ENCODE measurements at regions not wholly inside any gene's neighbourhood (a gene's known extent, or its start where the extent isn't known, plus 50 kb on each side); places are given as distances from the start of the nearest gene placed in this dataset.

DNA sequence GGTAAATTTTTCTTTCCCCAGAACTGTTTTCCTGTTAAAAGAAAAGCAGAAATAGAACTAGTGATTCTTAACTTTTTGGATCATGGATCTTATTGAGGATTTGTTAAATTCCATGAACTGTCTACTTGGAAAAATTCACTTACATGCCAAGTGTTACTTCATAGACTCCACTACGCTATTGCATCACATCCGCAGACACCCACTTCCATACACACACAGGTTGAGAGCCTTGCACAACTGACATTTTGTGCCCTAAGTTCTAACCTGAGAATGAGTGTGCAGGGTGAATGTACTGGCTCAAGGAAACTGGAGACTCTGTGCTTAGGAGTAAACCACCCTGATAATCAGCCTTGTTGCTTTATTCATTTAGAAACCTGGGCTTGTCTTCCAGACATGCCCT is 250.5 kb upstream of the EDA2R start:
- ATAC-seq (no peak), DNase-seq (no peak)
- Mint-ChIP-seq H3K4me3 (no peak overlapping the region), H3K9me3 (no peaks in the 10 kb centered on the region), H3K27me3 (no peaks in the 10 kb centered on the region), H3K27ac (no peak overlapping the region), H3K4me1 (ENCODE audit: low read depth) (no peaks in the 10 kb centered on the region), H3K36me3 (ENCODE audit: low read depth) (no peaks in the 10 kb centered on the region)
- TF ChIP-seq, protein P1, sequence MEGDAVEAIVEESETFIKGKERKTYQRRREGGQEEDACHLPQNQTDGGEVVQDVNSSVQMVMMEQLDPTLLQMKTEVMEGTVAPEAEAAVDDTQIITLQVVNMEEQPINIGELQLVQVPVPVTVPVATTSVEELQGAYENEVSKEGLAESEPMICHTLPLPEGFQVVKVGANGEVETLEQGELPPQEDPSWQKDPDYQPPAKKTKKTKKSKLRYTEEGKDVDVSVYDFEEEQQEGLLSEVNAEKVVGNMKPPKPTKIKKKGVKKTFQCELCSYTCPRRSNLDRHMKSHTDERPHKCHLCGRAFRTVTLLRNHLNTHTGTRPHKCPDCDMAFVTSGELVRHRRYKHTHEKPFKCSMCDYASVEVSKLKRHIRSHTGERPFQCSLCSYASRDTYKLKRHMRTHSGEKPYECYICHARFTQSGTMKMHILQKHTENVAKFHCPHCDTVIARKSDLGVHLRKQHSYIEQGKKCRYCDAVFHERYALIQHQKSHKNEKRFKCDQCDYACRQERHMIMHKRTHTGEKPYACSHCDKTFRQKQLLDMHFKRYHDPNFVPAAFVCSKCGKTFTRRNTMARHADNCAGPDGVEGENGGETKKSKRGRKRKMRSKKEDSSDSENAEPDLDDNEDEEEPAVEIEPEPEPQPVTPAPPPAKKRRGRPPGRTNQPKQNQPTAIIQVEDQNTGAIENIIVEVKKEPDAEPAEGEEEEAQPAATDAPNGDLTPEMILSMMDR (IDR thresholded peaks at IDR 0.05) = no peak
- POLR2A ChIA-PET = no interaction called here
- CTCF ChIA-PET = no interaction called here
- intact Hi-C loops (cut with micrococcal nuclease) = no loop called here

DNA sequence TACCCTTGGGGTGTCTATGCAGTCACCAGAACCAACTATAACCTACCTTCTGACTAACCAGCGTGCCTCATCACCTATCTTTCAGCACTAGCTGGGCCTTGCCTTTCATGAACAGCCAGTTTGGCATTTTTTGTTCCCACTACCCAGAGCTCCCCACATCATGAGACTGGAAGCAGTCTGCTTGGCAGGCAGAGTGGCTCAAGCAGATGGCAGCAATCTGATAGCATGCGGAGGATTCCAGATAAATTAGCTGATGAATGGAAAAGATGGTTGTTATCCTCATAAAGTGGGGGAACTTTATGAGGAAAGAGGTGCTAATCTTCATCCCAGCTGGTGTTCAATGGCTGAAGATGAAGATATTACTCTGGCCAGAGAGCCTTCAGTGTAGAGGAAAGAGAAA is 243.2 kb upstream of the EDA2R start:
- CTCF ChIA-PET = no interaction called here
- ATAC-seq (no peak), DNase-seq (no peak)
- POLR2A ChIA-PET = no interaction called here
- H3K27me3 Mint-ChIP-seq = no peaks in the 10 kb centered on the region
- TF ChIP-seq, protein P1 (IDR thresholded peaks at IDR 0.05) = no peak
- H3K36me3 Mint-ChIP-seq (ENCODE audit: low read depth) = no peaks in the 10 kb centered on the region
- intact Hi-C loops (cut with micrococcal nuclease) = no loop called here
- no peaks in the 10 kb centered on the region for H3K4me1 Mint-ChIP-seq (ENCODE audit: low read depth)
- H3K4me3 Mint-ChIP-seq = no peak overlapping the region
- no peaks in the 10 kb centered on the region for H3K9me3 Mint-ChIP-seq
- no peak overlapping the region for H3K27ac Mint-ChIP-seq

DNA sequence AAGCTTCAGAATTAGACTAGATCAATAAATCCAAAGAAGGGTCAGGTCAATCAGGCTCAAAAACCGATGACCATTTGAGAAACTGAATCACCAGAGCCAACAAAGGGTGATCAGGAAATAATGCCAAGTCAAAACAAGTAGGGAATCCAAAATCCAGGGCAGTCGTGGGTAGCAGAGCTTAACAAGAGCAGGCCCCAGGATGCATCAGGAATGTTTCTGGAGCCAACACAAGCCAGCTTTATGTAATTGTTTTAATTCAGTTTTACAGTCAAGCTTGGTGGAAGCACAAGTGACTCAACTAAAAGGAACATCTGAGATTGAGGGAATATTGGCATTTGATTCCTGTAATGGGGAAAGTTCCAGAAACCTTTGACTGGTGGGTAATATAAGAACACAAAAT is 237.9 kb upstream of the EDA2R start:
- H3K27ac Mint-ChIP-seq = no peak overlapping the region
- intact Hi-C loops (cut with micrococcal nuclease) = no loop called here
- no peaks in the 10 kb centered on the region for H3K36me3 Mint-ChIP-seq (ENCODE audit: low read depth)
- no peak overlapping the region for H3K4me3 Mint-ChIP-seq
- DNase-seq (no peak), ATAC-seq (no peak)
- H3K9me3 Mint-ChIP-seq = no peaks in the 10 kb centered on the region
- no peaks in the 10 kb centered on the region for H3K27me3 Mint-ChIP-seq
- TF ChIP-seq, protein P1 (IDR thresholded peaks at IDR 0.05) = no peak
- ChIA-PET CTCF (no interaction called here), POLR2A (no interaction called here)
- H3K4me1 Mint-ChIP-seq (ENCODE audit: low read depth) = no peaks in the 10 kb centered on the region

DNA sequence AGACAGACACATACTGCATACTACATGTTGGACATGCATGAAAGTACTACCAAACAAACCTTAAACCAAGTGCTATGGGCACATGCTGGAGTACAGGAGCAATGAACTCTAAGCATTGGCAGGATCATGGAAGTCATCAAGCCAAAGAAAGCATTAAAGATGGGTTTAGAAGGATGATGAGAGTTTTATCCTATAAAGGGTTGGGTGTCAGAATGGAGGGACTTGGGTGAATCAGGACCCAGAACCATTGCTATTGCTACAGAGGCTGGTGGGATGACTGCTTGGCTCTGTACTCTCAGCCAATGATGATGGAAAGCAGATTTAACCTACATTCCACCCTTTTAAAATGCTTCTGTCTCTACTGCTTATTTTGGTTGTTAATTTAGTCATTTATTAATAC is 233.9 kb upstream of the EDA2R start:
- no peaks in the 10 kb centered on the region for H3K9me3 Mint-ChIP-seq
- intact Hi-C loops (cut with micrococcal nuclease) = no loop called here
- CTCF ChIA-PET = no interaction called here

DNA sequence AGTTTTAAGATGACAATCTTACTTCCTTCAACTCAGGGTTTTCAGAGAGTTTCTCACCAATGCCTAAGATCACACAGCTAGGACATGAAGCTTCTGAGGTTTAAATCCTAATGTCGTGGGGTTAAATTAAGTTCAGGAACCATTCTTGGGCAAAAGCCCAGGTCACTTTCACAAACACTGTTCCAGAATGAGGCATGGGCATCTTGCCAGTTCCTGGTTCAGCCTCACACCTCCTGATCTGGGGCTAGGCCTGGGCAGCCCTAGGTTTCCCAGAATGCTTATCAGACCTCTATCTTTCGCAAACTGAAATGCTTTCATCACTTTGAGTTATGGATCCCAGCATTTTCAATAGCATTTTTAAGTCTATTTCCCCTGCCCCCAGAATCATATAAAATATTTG is 224.8 kb upstream of the EDA2R start:
- peaks cover 7% of the 10 kb centered on the region for H3K9me3 Mint-ChIP-seq
- ATAC-seq = no peak
- H3K36me3 Mint-ChIP-seq (ENCODE audit: low read depth) = no peaks in the 10 kb centered on the region
- H3K27ac Mint-ChIP-seq = no peak overlapping the region
- H3K4me3 Mint-ChIP-seq = no peak overlapping the region
- DNase-seq = no peak
- H3K4me1 Mint-ChIP-seq (ENCODE audit: low read depth) = no peaks in the 10 kb centered on the region
- H3K27me3 Mint-ChIP-seq = no peaks in the 10 kb centered on the region
- intact Hi-C loops (cut with micrococcal nuclease) = no loop called here
- CTCF ChIA-PET = no interaction called here
- POLR2A ChIA-PET = no interaction called here
- TF ChIP-seq, protein P1 (IDR thresholded peaks at IDR 0.05) = no peak

More for the DNA sequence above, 233.9 kb upstream of the EDA2R start:
- no peaks in the 10 kb centered on the region for H3K4me1 Mint-ChIP-seq (ENCODE audit: low read depth)
- no peaks in the 10 kb centered on the region for H3K27me3 Mint-ChIP-seq
- POLR2A ChIA-PET = no interaction called here
- TF ChIP-seq, protein P1 (IDR thresholded peaks at IDR 0.05) = no peak
- DNase-seq (no peak), ATAC-seq (no peak)
- H3K27ac Mint-ChIP-seq = no peak overlapping the region
- no peaks in the 10 kb centered on the region for H3K36me3 Mint-ChIP-seq (ENCODE audit: low read depth)
- H3K4me3 Mint-ChIP-seq = no peak overlapping the region
